Effector CD4-positive, alpha-beta T cell (primary cell): ENCODE measurements at regions not wholly inside any gene's neighbourhood (a gene's known extent, or its start where the extent isn't known, plus 50 kb on each side); places are given as distances from the start of the nearest gene placed in this dataset.

ENCODE experiments used
- DNase-seq: peaks from one replicate; pipeline ENCODE4 v3.0.0-alpha.2; 2020

DNA sequence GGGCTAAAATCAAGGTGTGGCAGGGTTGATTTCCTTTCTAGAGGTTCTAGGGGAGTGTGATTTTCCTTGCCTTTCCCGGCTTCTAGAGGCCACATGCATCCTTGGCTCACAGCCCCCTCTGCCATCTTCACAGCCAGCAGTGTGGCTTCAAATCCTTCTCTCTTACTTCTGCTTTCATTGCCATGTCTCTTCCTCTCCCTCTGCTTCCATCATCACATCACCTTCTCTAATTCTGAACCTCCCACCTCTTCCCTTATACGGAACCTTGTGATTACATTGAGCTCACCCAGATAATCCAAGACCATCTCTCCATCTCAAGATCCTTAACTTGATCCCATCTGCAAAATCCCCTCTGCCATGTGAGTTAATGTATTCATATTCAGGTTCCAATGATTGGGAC lies 56.2 kb upstream of the RMDN2 start:
- DNase-seq = no peak

- no peak for DNase-seq
Observed at GRCh38 chr2:37869304-37869703, 55.8 kb upstream of the RMDN2 start.

DNA sequence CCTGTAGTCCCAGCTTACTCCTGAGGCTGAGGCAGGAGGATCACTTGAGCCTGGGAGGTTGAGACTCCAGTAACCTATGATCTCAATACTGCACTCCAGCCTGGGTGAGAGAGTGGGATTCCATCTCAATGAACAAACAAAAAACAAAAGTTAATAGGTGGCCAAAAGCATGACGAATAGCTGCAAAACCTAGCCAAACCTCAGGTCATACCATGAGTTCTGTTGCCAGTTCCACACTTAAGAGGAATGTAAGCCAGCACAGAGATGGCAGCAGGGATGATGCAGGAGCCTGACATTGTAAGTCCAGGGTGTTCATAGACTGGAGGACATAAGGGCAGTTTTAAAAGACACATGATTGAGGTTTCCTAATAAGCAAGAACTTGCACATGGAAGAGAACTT lies 55.3 kb upstream of the RMDN2 start:
- no peak for DNase-seq

GRCh38 chr2:37870829-37871228 lies 54.3 kb upstream of the RMDN2 start:
- DNase-seq = no peak

DNA sequence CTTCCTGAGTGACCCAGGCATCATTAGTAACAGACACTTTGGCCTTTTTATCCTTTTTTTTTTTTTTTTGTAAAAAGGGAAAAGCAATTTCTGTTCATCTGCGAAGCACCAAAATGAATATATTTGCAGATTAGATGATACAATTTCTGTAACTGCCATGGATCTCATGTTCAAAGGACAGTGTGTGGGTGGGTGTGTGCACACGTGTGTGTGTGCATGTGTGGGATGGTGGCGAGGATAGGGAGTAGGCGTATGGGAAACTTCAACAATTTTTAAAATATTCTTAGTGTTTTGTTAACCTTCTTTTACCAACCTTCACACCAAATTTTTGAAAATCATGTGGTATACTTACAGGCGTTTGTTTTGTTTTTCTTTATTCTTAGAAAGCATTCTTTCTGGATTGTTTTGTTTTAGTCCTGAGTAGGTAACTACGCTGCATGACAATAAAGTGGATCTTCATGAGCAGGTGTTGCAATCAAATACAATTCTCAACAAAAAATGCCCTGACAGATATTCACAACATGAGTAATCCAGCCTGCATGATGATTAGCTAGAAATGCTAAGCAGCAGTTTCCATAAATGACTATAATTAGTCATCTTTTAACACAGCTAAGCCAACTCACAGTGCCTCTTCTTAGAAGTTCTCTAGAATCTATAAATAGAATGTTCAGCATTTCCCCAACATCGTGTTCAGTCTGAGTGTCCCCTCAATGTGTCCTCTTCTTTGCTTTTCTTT lies 53.5 kb upstream of the RMDN2 start:
- DNase-seq = no peak

GRCh38 chr2:37872192-37872750 lies 52.8 kb upstream of the RMDN2 start:
- DNase-seq = no peak

- DNase-seq = no peak
Observed at GRCh38 chr2:37873229-37873628, 51.9 kb upstream of the RMDN2 start.

DNA sequence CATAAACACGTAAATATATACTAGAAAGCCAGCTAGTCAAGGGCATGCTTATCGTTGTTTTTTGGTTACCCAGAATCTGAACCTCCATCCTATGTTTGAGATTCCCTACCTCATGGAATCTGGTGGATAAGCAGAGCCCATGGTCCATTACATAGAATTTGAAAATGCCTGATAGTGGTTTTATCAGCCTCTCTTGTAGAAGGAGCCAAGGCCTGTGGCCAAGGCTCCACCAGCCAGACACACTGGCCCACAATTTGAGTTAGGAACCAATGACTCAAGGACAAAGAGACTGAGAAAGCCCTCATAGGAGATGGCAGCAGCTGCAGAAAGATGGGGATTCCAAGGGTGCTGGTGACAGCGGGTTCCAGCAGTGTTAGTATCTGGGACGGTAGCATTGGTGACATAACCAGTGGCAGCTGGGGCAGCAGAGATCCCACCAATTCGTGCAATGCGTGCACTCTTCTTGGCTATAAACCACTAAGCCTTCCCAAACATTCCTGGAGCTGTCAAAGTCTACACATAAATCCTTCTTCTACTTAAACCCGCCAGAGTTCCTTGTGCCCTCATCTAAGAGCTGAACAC lies 51.2 kb upstream of the RMDN2 start:
- no peak for DNase-seq

DNA sequence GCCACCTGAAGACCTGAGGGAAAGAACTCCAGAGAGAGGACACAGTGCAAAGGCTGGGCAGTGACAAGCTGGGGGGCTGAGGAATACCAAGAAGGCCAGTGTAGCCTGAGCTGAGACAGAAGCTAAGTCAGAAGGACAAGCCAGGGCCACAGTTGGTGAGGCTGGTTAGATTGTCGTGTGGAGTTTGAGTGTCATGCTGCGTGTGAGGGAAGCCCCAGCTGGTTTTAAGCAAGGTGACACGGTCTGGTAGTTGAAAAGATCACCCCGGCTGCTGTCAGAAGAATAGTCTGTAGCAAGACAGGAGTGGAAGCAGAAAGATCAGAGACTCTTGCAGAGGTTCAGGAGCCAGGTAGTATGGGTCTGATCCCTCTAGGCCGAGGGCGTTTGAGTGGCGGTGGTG lies 50.6 kb upstream of the RMDN2 start:
- no peak for DNase-seq
